Adrenal gland (tissue), 9 donors: ENCODE measurements at regions not wholly inside any gene's neighbourhood (a gene's known extent, or its start where the extent isn't known, plus 50 kb on each side); places are given as distances from the start of the nearest gene placed in this dataset.

ENCODE experiments used
- DNase-seq, 7 donors: peaks; one replicate each; pipeline ENCODE4 v3.0.0-alpha.2; 2019 to 2020
- H3K27ac ChIP-seq, 5 donors: fragments of 200-600 bp; sonication (generic) in 4 of 5; 1 replicate in 3 of 5; 2 replicates in 2 of 5; pipeline versions ENCODE4 v1.5.1 to v1.8.0; 2016 to 2020; ENCODE audit warnings: mild to moderate bottlenecking in 1 of 5
- H3K27me3 ChIP-seq: fragments of 200-600 bp; 2 replicates; pipeline ENCODE4 v1.8.0; 2021
- H3K36me3 ChIP-seq, 2 donors: fragments of 200-600 bp; replicated peaks in 1 of 2; 1 replicate in 1 of 2; 2 replicates in 1 of 2; pipeline versions ENCODE4 v1.5.1 to v1.8.0; 2018 to 2022
- H3K4me1 ChIP-seq, 2 donors: fragments of 200-600 bp; replicated peaks in 1 of 2; 1 replicate in 1 of 2; 2 replicates in 1 of 2; pipeline versions ENCODE4 v1.5.1 to v1.8.0; 2018 to 2021
- H3K4me3 ChIP-seq, 4 donors: fragments of 200-600 bp; sonication (generic) in 3 of 4; one replicate each; pipeline ENCODE4 v1.5.1; 2016 to 2018
- H3K9me3 ChIP-seq, 3 donors: fragments of 200-600 bp; sonication (generic) in 1 of 3; replicated peaks in 1 of 3; 1 replicate in 2 of 3; 2 replicates in 1 of 3; pipeline versions ENCODE4 v1.5.1 to v1.8.0; 2016 to 2021
- POLR2A ChIP-seq, 2 donors: fragments of 450-650 bp; IDR thresholded peaks; one replicate each; pipeline ENCODE4 v1.6.1; 2017; ENCODE audit warnings: antibody characterized with exemption in 2 of 2, mild to moderate bottlenecking in 2 of 2, moderate library complexity in 1 of 2
- WGBS, 4 donors: extraction: QIAGEN DNeasy Blood & Tissue Kit in 2 of 4; methylation state at CpG; one replicate each; pipeline versions ENCODE4 v1.1.5 to v1.1.7; 2013 to 2017; 5-methylcytosine and 5-hydroxymethylcytosine counted together
- intact Hi-C, 2 donors: fragments of 100-400 bp; cut with DNase I; formaldehyde crosslinking; loops; one replicate each; pipeline versions ENCODE4 v1.14.1 to v1.15.0; 2022 to 2023
- TF ChIP-seq, protein P1 (sequence below), 6 experiments: fragments of 450-650 bp in 4 of 6; fragments of 200-600 bp in 2 of 6; sonication (generic) in 1 of 6; IDR thresholded peaks; 1 replicate in 5 of 6; 2 replicates in 1 of 6; pipeline versions ENCODE4 v1.5.1 to v1.8.0; 2016 to 2021; ENCODE audit warnings: antibody characterized with exemption in 6 of 6, mild to moderate bottlenecking in 2 of 6, moderate library complexity in 1 of 6
- donor health status: healthy with polysubstance abuse.
- donor health status: Bipolar disorder and iron deficiency.
- donor health status: DM: yes; HTN: yes; CAD: no.
- donor health status: DM: no; HTN: no; CAD: no.
- donor health status: DM: no; HTN: no; CAD: no.

DNA sequence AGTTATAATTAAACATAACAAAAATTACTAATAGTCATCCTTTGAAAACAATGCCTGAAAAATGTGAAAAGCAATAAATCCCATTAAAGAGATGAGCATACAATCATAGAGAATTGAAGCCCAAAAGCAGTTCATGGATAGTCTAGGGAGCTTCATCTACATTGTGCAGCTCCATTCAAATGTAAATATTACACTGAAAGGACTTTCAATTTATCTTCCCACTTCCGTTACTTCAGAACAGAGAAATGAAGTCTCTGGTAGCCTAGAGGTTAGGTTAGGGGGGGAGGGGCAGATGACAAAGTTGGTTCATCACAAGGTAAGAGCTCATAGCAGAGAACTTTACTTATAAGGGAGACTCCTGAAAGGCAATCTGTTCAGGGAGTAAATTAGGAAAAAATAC is 126.6 kb upstream of the RGPD4 start:
- Histone ChIP-seq H3K9me3 (peaks cover 0 to 3% (median 0%) of the 10 kb centered on the region in 3 donors), H3K36me3 (no peaks in the 10 kb centered on the region), H3K27ac (no peak overlapping the region), H3K4me1 (no peaks in the 10 kb centered on the region), H3K27me3 (no peaks in the 10 kb centered on the region), H3K4me3 (no peak overlapping the region)
- TF ChIP-seq, protein P1, sequence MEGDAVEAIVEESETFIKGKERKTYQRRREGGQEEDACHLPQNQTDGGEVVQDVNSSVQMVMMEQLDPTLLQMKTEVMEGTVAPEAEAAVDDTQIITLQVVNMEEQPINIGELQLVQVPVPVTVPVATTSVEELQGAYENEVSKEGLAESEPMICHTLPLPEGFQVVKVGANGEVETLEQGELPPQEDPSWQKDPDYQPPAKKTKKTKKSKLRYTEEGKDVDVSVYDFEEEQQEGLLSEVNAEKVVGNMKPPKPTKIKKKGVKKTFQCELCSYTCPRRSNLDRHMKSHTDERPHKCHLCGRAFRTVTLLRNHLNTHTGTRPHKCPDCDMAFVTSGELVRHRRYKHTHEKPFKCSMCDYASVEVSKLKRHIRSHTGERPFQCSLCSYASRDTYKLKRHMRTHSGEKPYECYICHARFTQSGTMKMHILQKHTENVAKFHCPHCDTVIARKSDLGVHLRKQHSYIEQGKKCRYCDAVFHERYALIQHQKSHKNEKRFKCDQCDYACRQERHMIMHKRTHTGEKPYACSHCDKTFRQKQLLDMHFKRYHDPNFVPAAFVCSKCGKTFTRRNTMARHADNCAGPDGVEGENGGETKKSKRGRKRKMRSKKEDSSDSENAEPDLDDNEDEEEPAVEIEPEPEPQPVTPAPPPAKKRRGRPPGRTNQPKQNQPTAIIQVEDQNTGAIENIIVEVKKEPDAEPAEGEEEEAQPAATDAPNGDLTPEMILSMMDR (IDR thresholded peaks at IDR 0.05) = no peak
- no peak for TF ChIP-seq POLR2A (IDR thresholded peaks at IDR 0.05)
- intact Hi-C loops = no loop called here
- no peak for DNase-seq
- 67 to 89% (median 83%) methylated on average over 1 of the region's 1 CpG for WGBS, 4 donors

DNA sequence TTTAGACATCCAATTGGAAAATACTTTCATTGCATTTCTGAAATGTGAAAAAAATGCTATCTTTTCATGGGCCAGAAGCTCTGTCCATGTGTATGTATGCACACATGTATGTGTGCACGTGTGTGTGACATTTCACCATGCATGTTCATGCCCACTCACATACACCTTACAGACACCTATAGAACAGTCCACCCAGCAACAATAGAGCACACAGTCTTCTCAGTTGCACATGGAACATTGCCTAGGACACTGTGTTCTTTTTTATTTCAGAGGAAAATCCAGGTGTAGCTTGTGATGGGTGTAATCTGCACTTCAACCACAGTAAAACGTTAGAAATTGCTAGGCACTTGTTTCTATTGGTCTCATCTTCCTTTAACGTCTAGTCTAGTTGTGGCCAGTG is 114.8 kb upstream of the RGPD4 start:
- no peak for DNase-seq
- Histone ChIP-seq H3K27me3 (no peaks in the 10 kb centered on the region), H3K9me3 (no peaks in the 10 kb centered on the region), H3K36me3 (no peaks in the 10 kb centered on the region), H3K27ac (no peak overlapping the region), H3K4me3 (no peak overlapping the region), H3K4me1 (no peaks in the 10 kb centered on the region)
- 66 to 79% (median 76%) methylated on average over 3 of the region's 3 CpGs for WGBS, 4 donors
- TF ChIP-seq, protein P1 (IDR thresholded peaks at IDR 0.05) = no peak
- TF ChIP-seq POLR2A (IDR thresholded peaks at IDR 0.05) = no peak
- intact Hi-C loops = no loop called here

DNA sequence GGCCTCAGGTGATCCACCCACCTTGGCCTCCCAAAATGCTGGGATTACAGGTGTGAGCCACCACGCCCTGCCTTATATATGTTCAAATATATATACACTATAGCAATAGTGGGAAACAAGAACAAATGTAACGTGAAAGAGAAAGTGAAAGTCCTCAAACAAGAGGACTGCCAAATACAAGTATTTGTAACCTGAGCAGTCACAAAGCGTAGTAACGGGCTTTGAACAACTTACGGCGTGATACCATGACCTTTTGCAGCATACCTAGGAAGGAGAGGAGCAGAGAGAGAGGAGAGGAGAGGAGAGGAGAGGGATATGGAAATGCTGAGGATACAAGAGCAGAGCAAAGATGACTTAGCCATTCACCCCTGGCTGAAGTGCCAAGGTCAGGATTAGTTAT is 113.8 kb upstream of the RGPD4 start:
- intact Hi-C loops = no loop called here
- Histone ChIP-seq H3K27ac (no peak overlapping the region), H3K4me1 (no peaks in the 10 kb centered on the region), H3K36me3 (no peaks in the 10 kb centered on the region), H3K9me3 (no peaks in the 10 kb centered on the region), H3K27me3 (no peaks in the 10 kb centered on the region), H3K4me3 (peak overlapping the region in 1 of 4 donors; percentile 47)
- DNase-seq = no peak
- TF ChIP-seq POLR2A (IDR thresholded peaks at IDR 0.05) = no peak
- 34 to 42% (median 37%) methylated on average over 6 of the region's 6 CpGs for WGBS, 4 donors

DNA sequence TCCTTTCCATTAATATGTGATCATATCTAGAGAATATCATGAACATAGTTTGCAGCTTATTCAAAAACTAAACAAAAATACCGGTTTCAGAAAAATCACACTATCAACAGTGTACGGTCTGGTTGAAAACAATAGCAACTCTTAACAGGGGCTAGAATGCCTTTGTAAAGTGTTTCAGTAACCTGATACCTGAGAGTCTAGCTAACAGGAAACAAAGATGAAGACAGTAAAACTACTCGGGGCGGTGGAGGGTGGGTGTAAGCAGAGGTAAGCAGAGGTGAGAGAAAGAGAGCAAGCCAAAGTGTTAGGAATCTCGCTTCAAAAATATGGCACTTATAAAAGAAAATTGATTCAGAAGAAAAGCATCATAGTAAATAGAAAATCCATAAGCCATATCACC is 109.0 kb upstream of the RGPD4 start:
- no peak overlapping the region for H3K4me3 ChIP-seq
- TF ChIP-seq POLR2A (IDR thresholded peaks at IDR 0.05) = no peak
- TF ChIP-seq, protein P1 (IDR thresholded peaks at IDR 0.05) = no peak
- no peak overlapping the region for H3K27ac ChIP-seq
- H3K4me1 ChIP-seq = no peaks in the 10 kb centered on the region
- intact Hi-C loops = no loop called here
- WGBS, 4 donors = 72 to 84% (median 75%) methylated on average over 5 of the region's 5 CpGs
- DNase-seq = no peak
- no peaks in the 10 kb centered on the region for H3K36me3 ChIP-seq
- no peaks in the 10 kb centered on the region for H3K9me3 ChIP-seq
- H3K27me3 ChIP-seq = no peaks in the 10 kb centered on the region

GRCh38 chr2:107719141-107719540 is 107.6 kb upstream of the RGPD4 start:
- H3K9me3 ChIP-seq = no peaks in the 10 kb centered on the region
- H3K36me3 ChIP-seq = no peaks in the 10 kb centered on the region
- no peak for DNase-seq
- H3K4me3 ChIP-seq = no peak overlapping the region
- H3K27ac ChIP-seq = no peak overlapping the region
- 81 to 96% (median 91%) methylated on average over 3 of the region's 3 CpGs for WGBS, 4 donors
- no peaks in the 10 kb centered on the region for H3K4me1 ChIP-seq
- no peak for TF ChIP-seq POLR2A (IDR thresholded peaks at IDR 0.05)
- TF ChIP-seq, protein P1 (IDR thresholded peaks at IDR 0.05) = no peak
- intact Hi-C loops = no loop called here
- H3K27me3 ChIP-seq = no peaks in the 10 kb centered on the region
